Neural cell (in vitro differentiated cells): ENCODE measurements at regions not wholly inside any gene's neighbourhood (a gene's known extent, or its start where the extent isn't known, plus 50 kb on each side); places are given as distances from the start of the nearest gene placed in this dataset.

Experiments
- MXI1 ChIP-seq: fragments of 450-650 bp; conservative IDR thresholded peaks from 2 replicates; pipeline ENCODE4 v1.6.1; 2014; ENCODE audit warnings: antibody characterized with exemption, mild to moderate bottlenecking; ENCODE audit not compliant: poor library complexity, severe bottlenecking
- POLR2AphosphoS5 ChIP-seq: IDR thresholded peaks from 2 replicates; pipeline ENCODE4 v1.6.1; 2012
- TF ChIP-seq, protein P1 (sequence below): fragments of 450-650 bp; IDR thresholded peaks from 2 replicates; pipeline ENCODE4 v1.5.1; 2014; ENCODE audit warnings: antibody characterized with exemption, mild to moderate bottlenecking, moderate library complexity; ENCODE audit not compliant: poor library complexity, severe bottlenecking

DNA sequence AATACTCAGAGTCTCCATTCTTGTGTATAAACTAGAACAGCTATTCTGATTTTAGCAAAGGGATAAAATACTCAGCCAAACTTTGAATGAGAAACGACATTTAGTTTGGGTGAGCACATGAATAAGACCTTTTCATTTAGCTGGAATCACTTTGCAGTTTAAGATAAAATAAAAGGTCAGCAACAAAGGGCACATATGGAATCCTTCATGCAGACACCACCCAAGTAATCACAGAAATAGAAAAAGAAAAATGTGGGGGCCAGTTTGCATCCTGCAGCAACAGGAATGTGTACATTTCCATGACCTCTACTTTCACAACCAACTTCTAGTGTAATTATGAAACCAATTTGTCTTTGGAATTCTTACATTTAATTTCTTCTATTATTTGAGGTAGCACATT, 1637.4 kb downstream of the PCDH9 start:
- TF ChIP-seq, protein P1, sequence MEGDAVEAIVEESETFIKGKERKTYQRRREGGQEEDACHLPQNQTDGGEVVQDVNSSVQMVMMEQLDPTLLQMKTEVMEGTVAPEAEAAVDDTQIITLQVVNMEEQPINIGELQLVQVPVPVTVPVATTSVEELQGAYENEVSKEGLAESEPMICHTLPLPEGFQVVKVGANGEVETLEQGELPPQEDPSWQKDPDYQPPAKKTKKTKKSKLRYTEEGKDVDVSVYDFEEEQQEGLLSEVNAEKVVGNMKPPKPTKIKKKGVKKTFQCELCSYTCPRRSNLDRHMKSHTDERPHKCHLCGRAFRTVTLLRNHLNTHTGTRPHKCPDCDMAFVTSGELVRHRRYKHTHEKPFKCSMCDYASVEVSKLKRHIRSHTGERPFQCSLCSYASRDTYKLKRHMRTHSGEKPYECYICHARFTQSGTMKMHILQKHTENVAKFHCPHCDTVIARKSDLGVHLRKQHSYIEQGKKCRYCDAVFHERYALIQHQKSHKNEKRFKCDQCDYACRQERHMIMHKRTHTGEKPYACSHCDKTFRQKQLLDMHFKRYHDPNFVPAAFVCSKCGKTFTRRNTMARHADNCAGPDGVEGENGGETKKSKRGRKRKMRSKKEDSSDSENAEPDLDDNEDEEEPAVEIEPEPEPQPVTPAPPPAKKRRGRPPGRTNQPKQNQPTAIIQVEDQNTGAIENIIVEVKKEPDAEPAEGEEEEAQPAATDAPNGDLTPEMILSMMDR = no peak
- TF ChIP-seq POLR2AphosphoS5 (no peak), MXI1 (no peak)
